HepG2 (cell line): ENCODE measurements at regions not wholly inside any gene's neighbourhood (a gene's known extent, or its start where the extent isn't known, plus 50 kb on each side); places are given as distances from the start of the nearest gene placed in this dataset.

Experiments used
- ATAC-seq: fragments of 200-7000 bp; cut with Tn5 transposase; 3 replicates; pipeline ENCODE4 v1.9.1; 2020; ENCODE audit warnings: mild to moderate bottlenecking, moderate library complexity
- BruUV-seq: library from RNA; stranded (reverse); fragments of 400-500 nt; replicated peaks from 2 replicates; lab custom pipeline; 2021; lab: Mats Ljungman, UMichigan
- CTCF ChIA-PET: fragments of 300-600 bp; formaldehyde crosslinking; extraction: SDS; loops from one replicate; lab custom pipeline; 2021; ENCODE audit warnings: low total read pairs, inconsistent platforms, low intra/inter-chr PET ratio; lab: Yijun Ruan, JAX
- POLR2A ChIA-PET: fragments of 350-600 bp; sonication (Branson Sonifier 250); formaldehyde crosslinking; loops from one replicate; lab custom pipeline; 2020; ENCODE audit warnings: antibody characterized with exemption, inconsistent platforms; lab: Yijun Ruan, JAX
- DNase-seq: peaks from one replicate; pipeline ENCODE4 v3.0.0-alpha.2; 2015; ENCODE audit warnings: low spot score
- FAIRE-seq: peaks from 3 replicates; lab custom pipeline; 2011; peaks lifted over from hg19 to GRCh38; lab: Jason Lieb, UNC
- H2AFZ ChIP-seq: one replicate; pipeline ENCODE4 v1.6.1; 2011; ENCODE audit warnings: low read length, inconsistent platforms
- H3K27ac ChIP-seq: fragments of 300-600 bp; 3 replicates; pipeline ENCODE4 v1.8.0; 2011; ENCODE audit warnings: mixed run types, mild to moderate bottlenecking, mixed read lengths, low read length, inconsistent platforms; ENCODE audit not compliant: insufficient read depth; ENCODE audit errors: extremely low read length
- H3K27me3 ChIP-seq, 2 experiments: fragments of 200-600 bp in 1 of 2; 2 replicates in 1 of 2; 3 replicates in 1 of 2; pipeline versions ENCODE4 v1.6.0 to v1.8.0; 2011; ENCODE audit warnings: low read length in 2 of 2, mild to moderate bottlenecking in 2 of 2, moderate library complexity in 2 of 2, inconsistent platforms in 1 of 2; ENCODE audit not compliant: insufficient read depth in 2 of 2, control insufficient read depth in 1 of 2
- H3K36me3 ChIP-seq, 2 experiments: fragments of 200-600 bp in 1 of 2; replicated peaks in 1 of 2; 2 replicates in 1 of 2; 3 replicates in 1 of 2; pipeline versions ENCODE4 v1.5.1 to v1.8.0; 2011; ENCODE audit warnings: low read length in 2 of 2, inconsistent platforms in 1 of 2; ENCODE audit not compliant: insufficient read depth in 2 of 2, control insufficient read depth in 1 of 2
- H3K4me1 ChIP-seq: 2 replicates; pipeline ENCODE4 v1.5.1; 2012; ENCODE audit warnings: low read length, inconsistent platforms; ENCODE audit not compliant: insufficient read depth
- H3K4me2 ChIP-seq: 2 replicates; pipeline ENCODE4 v1.6.0; 2011; ENCODE audit warnings: low read depth, low read length, inconsistent platforms
- H3K4me3 ChIP-seq, 3 experiments: fragments of 200-600 bp in 1 of 3; sonication (generic), shearing (Covaris generic) in 1 of 3; replicated peaks in 1 of 3; 2 replicates each; pipeline ENCODE4 v1.5.1; 2011 to 2016; ENCODE audit warnings: low read length in 3 of 3, inconsistent platforms in 2 of 3, low read depth in 2 of 3, mild to moderate bottlenecking in 2 of 3, control low read depth in 1 of 3, mixed read lengths in 1 of 3; ENCODE audit not compliant: insufficient read depth in 1 of 3
- H3K79me2 ChIP-seq: one replicate; pipeline ENCODE4 v1.6.1; 2011; ENCODE audit warnings: low read length, inconsistent platforms; ENCODE audit not compliant: insufficient read depth
- H3K9ac ChIP-seq: 2 replicates; pipeline ENCODE4 v1.6.0; 2011; ENCODE audit warnings: mild to moderate bottlenecking, low read depth, low read length, inconsistent platforms; ENCODE audit not compliant: insufficient read depth
- H3K9me3 ChIP-seq: 2 replicates; pipeline ENCODE4 v1.5.1; 2012; ENCODE audit warnings: mild to moderate bottlenecking, low read length
- H4K20me1 ChIP-seq: 2 replicates; pipeline ENCODE4 v1.6.0; 2011; ENCODE audit warnings: inconsistent platforms, mild to moderate bottlenecking, low read length, moderate library complexity; ENCODE audit not compliant: insufficient read depth
- ETV5 ChIP-seq: IDR thresholded peaks from 2 replicates; pipeline ENCODE4 v1.6.1; 2018; ENCODE audit warnings: missing biosample characterization, missing genetic modification reagents, inconsistent platforms, borderline replicate concordance
- PHF8 ChIP-seq: sonication (generic); formaldehyde crosslinking; IDR thresholded peaks from 2 replicates; pipeline ENCODE4 v1.5.0; 2020; ENCODE audit warnings: missing genetic modification reagents
- ZNF17 ChIP-seq: sonication (generic); formaldehyde crosslinking; IDR thresholded peaks from 2 replicates; pipeline ENCODE4 v1.5.0; 2020; ENCODE audit warnings: mild to moderate bottlenecking, missing genetic modification reagents
- ZNF282 ChIP-seq: fragments of 450-650 bp; IDR thresholded peaks from 2 replicates; pipeline ENCODE4 v1.6.1; 2018; ENCODE audit not compliant: partially characterized antibody
- ZNF766 ChIP-seq: sonication (generic); formaldehyde crosslinking; IDR thresholded peaks from 2 replicates; pipeline ENCODE4 v1.5.0; 2020; ENCODE audit warnings: missing genetic modification reagents, borderline replicate concordance
- WGBS: methylation state at CpG from one replicate; pipeline ENCODE4 v1.1.6; 2017; ENCODE audit warnings: low lambda C conversion rate; 5-methylcytosine and 5-hydroxymethylcytosine counted together
- in situ Hi-C: cut with HindIII; loops from 2 replicates; pipeline ENCODE4 v1.10.0; 2017; ENCODE audit warnings: low pct_unique_long_range_greater_than_20kb; ENCODE audit not compliant: extremely low pct_ligation_motif_present
- intact Hi-C: fragments of 100-400 bp; cut with micrococcal nuclease; formaldehyde crosslinking; loops from one replicate; pipeline ENCODE4 v1.10.0; 2022; ENCODE audit not compliant: unreplicated experiment
- TF ChIP-seq, protein P1 (sequence below): sonication (generic); formaldehyde crosslinking; IDR thresholded peaks from 2 replicates; pipeline ENCODE4 v1.5.0; 2020; ENCODE audit warnings: mild to moderate bottlenecking, missing genetic modification reagents, borderline replicate concordance

DNA sequence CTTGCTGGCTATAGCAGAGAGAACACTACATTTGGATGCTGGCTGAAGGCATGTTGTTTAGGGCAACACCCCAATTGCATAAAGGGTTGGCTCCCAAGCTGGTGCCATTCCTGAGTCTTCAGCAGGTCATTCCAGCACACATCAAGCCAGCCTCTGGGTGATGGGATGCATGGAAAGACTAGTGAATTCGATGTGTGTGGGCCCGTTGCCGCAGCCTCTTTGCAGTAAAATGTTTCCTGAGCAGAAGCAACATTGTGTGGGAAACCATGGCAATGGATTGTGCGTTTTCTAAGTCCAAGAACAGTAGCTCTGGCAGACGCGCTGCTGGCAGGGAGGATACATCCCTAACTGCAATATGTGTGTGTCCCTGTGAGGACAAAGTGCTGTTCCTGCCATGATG, 142.4 kb upstream of the SLC24A3 start:
- peaks cover 31% of the 10 kb centered on the region for H3K9me3 ChIP-seq
- H3K27ac ChIP-seq = no peak overlapping the region
- no peak for DNase-seq
- no peaks in the 10 kb centered on the region for H3K79me2 ChIP-seq
- H3K4me1 ChIP-seq = no peaks in the 10 kb centered on the region
- H3K9ac ChIP-seq = no peak overlapping the region
- TF ChIP-seq ZNF766 (CRISPR knock-in tag) = no peak
- TF ChIP-seq, protein P1, sequence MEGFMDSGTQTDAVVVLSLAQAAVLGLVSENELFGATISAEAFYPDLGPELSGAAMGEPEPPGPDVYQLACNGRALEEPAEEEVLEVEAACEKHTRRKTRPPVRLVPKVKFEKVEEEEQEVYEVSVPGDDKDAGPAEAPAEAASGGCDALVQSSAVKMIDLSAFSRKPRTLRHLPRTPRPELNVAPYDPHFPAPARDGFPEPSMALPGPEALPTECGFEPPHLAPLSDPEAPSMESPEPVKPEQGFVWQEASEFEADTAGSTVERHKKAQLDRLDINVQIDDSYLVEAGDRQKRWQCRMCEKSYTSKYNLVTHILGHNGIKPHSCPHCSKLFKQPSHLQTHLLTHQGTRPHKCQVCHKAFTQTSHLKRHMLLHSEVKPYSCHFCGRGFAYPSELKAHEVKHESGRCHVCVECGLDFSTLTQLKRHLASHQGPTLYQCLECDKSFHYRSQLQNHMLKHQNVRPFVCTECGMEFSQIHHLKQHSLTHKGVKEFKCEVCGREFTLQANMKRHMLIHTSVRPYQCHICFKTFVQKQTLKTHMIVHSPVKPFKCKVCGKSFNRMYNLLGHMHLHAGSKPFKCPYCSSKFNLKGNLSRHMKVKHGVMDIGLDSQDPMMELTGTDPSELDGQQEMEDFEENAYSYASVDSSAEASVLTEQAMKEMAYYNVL = no peak
- H3K27me3 ChIP-seq = no peaks in the 10 kb centered on the region; a peak in 1 of 5 replicates
- H3K4me3 ChIP-seq = no peak overlapping the region
- ATAC-seq = no peak
- ChIA-PET CTCF (no interaction called here), POLR2A (no interaction called here)
- FAIRE-seq = no peak
- no TSS peak for BruUV-seq
- H3K36me3 ChIP-seq = no peaks in the 10 kb centered on the region
- no peak overlapping the region for H2AFZ ChIP-seq
- 35% methylated on average over 6 of the region's 6 CpGs for WGBS
- in situ Hi-C loops (loop anchor here (10.0 kb wide), 1 partner anchor 595 kb away; no protein-coding TSS in a partner anchor), intact Hi-C loops (no loop called here)
- no peak overlapping the region for H3K4me2 ChIP-seq
- no peaks in the 10 kb centered on the region for H4K20me1 ChIP-seq

DNA sequence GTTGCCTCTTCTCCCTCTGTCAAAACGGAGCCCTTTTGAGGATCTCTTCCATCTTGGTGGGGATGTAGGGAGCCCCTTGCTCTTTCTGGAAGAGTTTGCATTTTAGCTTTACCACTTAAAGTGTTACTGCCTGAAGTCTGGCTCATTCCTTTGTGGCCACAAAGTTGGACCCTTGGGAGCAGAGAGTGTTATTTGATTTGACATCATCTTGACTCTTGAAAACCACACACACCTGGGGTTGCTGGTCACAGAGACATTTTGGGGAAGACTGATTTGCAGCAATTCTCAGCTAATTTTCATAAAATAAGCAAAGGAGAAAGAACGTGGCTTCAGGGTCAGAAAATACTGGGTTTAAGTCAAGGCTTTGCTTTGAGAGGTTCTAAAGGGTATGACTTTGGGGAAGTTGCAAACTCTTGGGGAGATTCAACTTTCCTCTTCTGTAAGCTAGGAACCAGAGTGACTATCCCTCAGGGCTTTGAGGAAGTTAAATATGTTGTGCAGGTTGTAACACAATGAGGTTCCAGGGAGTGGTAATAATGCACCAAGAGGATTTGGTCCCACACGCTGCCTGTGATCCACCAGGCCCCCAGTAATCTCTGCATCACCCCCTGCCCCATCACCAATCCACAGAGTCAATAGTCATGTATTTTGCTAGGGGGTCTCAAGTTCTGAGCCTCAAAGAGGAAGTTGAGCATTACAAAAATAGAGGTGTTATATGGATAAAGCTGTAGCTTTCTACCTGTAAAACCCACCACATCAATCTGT, 141.6 kb upstream of the SLC24A3 start:
- no peaks in the 10 kb centered on the region for H3K36me3 ChIP-seq
- TF ChIP-seq PHF8 (CRISPR knock-in tag) = no peak
- no peak for TF ChIP-seq ZNF17 (CRISPR knock-in tag)
- TF ChIP-seq ETV5 = no peak
- TF ChIP-seq ZNF282 = no peak
- H3K4me1 ChIP-seq = no peaks in the 10 kb centered on the region
- DNase-seq (no peak), FAIRE-seq (no peak), ATAC-seq (no peak)
- 4% methylated on average over 3 of the region's 3 CpGs for WGBS
- ChIA-PET POLR2A (no interaction called here), CTCF (no interaction called here)
- intact Hi-C loops = no loop called here
- H3K27ac ChIP-seq = no peak overlapping the region
- no TSS peak for BruUV-seq
- no peaks in the 10 kb centered on the region for H3K79me2 ChIP-seq
- H3K4me3 ChIP-seq = no peak overlapping the region
- H2AFZ ChIP-seq = no peak overlapping the region
- in situ Hi-C loops = loop anchor here (10.0 kb wide), 1 partner anchor 594 kb away; no protein-coding TSS in a partner anchor
- H3K4me2 ChIP-seq = no peak overlapping the region
- no peaks in the 10 kb centered on the region for H4K20me1 ChIP-seq
- H3K9ac ChIP-seq = no peak overlapping the region
- H3K27me3 ChIP-seq = no peaks in the 10 kb centered on the region; a peak in 2 of 5 replicates
- peaks cover 23% of the 10 kb centered on the region for H3K9me3 ChIP-seq
